NCI-H1930 (cell line): ENCODE measurements at regions not wholly inside any gene's neighbourhood (a gene's known extent, or its start where the extent isn't known, plus 50 kb on each side); places are given as distances from the start of the nearest gene placed in this dataset.

Source experiments
- DNase-seq, 2 experiments: peaks; one replicate each; lab custom pipeline; 2025; lab: John Stamatoyannopoulos, UW

DNA sequence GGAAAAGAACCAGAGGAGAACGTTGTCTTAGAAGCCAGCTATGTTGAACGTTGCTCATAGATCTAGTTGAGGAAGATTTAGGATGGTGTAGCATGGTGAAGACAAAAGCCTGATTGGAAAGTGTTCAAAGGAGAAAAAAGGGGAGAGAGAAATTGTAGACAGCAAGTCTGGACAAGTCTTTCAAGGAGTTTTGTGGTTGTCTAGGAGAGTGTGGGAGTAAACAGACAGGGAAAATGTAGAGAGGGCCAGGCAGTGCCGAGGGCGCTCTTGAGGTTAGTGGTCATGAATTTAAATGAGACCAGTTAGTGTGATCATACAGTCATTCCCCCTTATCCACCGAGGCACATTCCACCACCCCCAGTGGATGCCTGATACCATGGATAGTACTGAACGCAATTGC lies 167.5 kb upstream of the IL12A start:
- DNase-seq, result no peak

DNA sequence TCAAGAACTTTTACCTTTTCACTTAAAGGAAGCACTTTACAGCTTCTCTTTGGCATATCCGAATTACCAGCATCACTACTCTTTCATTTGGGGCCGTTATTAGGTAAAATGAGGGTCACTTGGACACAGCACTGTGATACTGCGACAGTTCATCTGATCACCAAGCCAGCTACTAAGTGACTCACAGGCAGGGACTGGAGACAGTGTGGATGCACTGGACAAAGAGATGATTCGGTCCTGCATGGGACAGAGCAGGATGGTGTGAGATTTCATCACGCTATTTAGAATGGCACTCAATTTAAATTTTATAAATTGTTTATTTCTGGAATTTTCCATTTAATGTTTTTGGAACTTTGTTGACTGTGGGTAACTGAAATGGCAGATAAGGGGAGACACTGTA lies 166.9 kb upstream of the IL12A start:
- DNase-seq, result no peak

DNA sequence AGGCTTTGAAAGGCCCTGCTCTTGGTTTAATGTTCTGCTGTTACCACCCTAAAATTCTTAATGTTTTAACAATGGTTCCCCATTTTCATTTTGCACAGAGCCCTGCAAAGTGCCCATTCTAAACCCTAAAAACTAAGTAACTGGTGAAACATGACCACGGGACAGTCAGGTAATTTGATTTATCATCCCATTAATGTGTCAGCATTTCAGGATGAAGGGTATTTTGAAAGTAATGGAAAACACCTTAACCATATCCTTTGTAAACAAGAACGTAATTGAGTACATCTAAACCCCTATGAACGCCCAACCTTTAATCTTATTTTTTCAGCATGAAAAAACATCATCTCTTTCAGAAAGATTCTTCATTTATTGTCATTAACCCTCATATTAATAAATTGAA lies 164.9 kb upstream of the IL12A start:
- no peak for DNase-seq

- no peak for DNase-seq
Observed at GRCh38 chr3:159824333-159824732, 164.3 kb upstream of the IL12A start.

DNA sequence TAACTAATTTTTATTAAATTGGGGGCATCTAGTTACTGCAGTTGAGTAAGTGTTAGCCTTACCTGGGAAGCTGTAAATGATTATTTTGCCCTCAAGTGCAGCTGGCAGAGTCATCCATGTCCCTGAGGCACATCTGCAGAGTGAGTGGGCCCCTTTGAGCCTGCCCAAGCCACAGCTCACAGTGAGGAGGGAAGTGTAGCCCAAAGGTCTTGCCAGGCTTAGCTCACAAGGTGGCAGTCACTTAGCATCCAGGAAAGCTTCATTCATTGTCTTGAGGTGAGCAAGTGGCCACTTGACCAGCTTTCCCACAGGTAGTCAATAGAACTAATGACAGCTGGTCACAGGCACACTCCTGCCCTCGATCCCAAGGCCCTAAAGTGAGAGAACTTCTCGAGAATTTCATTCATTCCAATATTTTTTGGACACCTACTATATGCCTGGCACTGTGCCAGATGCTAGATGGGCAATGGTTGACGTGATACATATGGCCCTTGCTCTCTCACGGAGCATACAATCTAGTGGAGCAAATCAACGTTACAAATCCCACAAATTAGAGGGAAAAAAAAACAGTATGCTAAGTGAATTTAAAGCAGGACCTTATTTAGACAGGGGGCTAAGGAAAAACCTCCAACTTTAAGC lies 163.3 kb upstream of the IL12A start:
- DNase-seq, result no peak

DNA sequence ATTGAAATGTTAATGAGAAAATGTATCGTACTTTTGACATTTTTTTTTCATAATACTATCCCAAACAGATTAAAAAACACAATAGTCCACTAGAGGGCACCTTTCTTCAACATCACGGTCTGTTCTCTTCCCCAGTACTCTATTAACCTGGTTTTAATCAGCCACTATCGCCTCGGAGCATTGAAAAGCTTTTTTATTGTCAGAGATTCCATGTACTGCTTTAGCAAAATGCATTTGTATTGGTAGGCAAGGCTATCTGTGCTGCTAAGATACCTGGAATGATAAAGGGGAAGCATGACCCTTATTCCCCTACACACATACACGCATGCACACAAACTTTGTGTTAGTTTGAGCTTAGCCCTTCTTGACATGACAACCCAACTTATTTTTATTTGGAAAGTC lies 160.1 kb upstream of the IL12A start:
- DNase-seq, result peak; percentile 15 to 43

- no peak for DNase-seq
Observed at GRCh38 chr3:159829056-159829455, 159.6 kb upstream of the IL12A start.

GRCh38 chr3:159829539-159830227 lies 159.0 kb upstream of the IL12A start:
- peak in 1 of 2 experiments; percentile 77 for DNase-seq

DNA sequence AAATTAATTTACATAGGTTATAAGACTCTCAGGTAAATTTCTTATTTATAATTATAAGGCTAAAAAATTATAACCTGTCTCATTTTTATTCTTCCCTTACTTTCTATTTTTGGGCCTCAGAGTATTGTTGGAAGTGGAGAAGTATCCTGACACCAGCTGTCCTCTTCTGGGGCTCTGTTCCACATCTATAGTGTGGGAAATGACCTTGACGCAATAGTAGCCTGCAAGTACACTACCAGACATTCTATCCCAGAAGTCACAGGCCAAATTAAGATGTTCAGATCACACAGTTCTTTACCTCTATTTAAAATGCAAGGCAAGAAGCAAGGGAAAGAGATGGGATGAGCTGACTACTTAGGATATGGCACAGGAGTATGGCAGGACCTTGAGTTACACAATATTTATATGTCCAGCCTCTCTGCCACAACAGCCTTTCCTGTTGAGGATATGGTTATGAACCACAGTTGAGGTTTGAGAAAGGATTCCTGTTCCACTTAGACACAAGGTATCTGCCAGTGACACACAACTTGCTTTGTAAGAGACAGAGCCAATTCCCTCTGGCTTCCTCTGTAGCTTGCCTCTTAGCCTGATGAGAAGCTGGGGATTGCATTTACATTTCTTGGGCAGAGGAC lies 158.0 kb upstream of the IL12A start:
- no peak for DNase-seq

DNA sequence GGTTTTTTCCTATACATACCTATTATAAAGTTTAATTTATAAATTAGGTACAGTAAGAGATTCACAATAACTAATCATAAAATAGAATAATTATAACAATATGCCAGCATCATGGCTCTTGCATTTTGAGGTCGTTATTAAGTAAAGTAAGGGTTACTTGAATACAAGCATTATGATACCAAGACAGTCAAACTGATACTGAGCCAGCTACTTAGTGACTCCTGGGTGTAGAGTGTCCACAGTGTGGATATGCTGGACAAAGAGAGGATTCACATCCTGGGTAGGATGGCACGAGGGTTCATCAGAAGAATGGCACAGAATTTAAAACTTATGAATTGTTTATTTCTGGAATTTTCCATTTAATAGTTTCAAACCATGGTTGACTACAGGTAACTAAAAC lies 157.2 kb upstream of the IL12A start:
- no peak for DNase-seq

- no peak for DNase-seq
Observed at GRCh38 chr3:159832024-159832423, 156.6 kb upstream of the IL12A start.

DNA sequence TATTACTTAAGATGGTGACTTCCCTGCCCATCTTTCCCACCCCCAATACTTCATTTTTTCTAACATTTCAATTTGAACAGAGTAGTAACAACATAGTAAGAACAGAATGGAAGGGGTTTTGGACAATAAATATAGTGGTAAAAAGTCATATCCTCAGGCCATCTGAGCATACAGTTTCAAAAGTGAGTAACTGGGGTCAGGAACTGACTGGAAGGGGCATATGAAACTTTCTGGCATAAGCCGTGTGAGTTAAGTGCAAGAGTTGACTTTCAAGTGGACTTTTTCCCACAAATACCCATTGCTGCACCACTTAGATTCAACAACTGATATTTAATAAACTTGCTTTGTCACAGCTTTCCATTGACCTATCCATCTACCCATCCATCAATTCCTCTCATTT lies 153.5 kb upstream of the IL12A start:
- no peak for DNase-seq

DNA sequence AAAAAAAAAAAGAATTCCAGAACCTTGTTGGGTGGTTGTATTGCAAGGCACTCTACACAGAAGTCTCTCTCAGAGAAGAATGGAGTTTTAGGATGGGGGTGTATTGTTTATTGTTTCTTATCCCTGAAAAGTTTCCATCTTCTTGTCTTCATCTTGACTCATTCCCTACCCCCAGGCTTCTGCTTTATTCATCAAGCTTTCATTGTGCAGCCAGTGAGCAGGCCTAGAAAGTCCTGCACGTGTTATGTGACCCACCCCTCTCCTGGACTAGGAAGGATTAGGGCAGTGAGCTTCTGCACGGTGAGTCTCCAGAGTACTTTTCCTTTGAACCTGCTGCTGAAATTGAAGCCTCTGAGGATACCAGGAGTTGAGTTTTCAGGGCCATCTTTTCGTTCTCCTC lies 150.9 kb upstream of the IL12A start:
- DNase-seq, result no peak

DNA sequence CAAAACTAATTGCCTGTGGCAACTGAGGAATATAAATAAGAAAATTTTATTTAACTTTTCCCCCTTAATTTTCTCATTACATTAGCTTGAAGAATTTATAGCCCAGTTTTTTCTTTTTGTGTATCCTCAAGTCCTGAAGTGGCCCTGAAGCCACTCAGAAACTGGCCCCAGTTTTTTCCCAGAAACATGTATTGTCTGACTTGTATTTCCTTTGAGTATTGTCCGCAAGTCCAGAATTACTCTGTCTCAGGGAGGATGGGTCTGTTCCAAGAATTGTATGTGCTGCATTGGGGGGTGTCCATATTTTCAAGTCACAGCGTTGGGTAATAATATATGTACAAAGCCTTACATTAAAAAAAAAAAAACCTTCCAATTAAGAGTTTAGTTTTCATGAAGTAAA lies 149.7 kb upstream of the IL12A start:
- DNase-seq, result no peak

GRCh38 chr3:159839561-159840379 lies 148.9 kb upstream of the IL12A start, which contains the start of gene SCHIP1:
TSS of gene SCHIP1 (plus strand) at chr3:159839861.
- peak; percentile 62 to 73 for DNase-seq

- no peak for DNase-seq
Observed at GRCh38 chr3:159840703-159841299, 147.8 kb upstream of the IL12A start.

DNA sequence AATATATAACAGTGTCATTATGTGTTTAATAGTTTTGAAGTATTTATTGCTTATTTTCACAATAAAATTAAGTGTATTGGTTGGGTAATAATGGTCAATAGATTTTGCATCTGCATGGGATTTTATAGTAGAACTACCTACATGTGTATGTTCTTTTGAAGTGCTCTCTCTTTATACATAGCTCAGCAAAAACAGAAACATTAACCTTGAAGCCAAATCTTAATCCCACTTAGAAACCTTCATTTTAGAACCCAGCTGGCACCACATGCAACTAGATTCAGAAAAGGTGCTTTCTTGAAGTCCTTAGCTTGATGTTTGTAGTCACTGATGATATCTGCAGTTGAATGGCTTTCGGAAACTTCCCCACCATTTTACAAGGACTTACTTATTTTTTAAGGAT lies 146.9 kb upstream of the IL12A start:
- DNase-seq, result no peak

GRCh38 chr3:159843840-159844730 lies 144.6 kb upstream of the IL12A start:
- DNase-seq, result no peak

GRCh38 chr3:159844801-159845261 lies 143.8 kb upstream of the IL12A start:
- DNase-seq, result no peak

DNA sequence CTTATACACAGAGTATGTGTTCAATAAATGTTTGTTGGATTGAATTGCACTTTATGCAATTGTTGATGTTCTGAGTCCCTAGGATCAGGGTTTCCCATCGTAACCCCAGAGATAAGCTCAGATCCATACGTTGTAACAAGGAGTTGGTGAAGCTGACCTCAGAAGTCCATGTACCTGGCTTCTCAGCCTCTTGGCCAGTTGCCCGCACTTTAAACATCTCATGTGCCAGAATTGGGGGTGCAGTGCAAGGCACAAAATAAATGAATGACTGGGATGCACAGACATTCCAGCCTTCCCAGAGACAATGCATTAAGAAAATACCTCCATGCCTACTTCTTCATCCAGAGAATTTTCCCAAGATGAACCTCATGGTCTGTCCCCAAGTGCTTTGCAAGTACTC lies 142.9 kb upstream of the IL12A start:
- no peak for DNase-seq

DNA sequence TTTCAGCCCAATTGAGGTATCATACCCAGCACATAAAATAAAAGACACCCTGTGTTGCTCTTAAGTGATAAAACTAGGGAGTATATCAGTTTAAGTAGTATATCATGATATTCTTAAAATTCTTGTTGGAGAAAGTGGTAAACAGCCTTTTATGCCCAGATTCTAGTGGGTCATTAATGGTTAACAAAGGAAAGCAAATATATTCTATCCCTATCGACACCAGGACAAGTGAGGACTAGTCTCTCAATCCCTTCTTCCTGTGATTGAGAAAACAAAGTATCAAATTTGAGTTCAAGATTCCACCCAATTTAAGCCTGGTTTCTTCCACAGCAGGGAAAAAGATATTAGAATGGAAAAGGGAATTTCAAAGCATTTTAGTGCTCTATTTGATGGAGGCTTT lies 142.4 kb upstream of the IL12A start:
- no peak for DNase-seq
